Spleen (tissue), 11 donors: ENCODE measurements at regions not wholly inside any gene's neighbourhood (a gene's known extent, or its start where the extent isn't known, plus 50 kb on each side); places are given as distances from the start of the nearest gene placed in this dataset.
"Not testable (repeated sequence)": the region's sequence is repeated elsewhere in the genome, so short reads cannot be mapped to it uniquely, and the experiment has no call there.

ENCODE experiments used
- DNase-seq: peaks from one replicate; pipeline ENCODE4 v3.0.0-alpha.2; 2020
- H3K27ac ChIP-seq, 8 donors: fragments of 200-600 bp; sonication (generic) in 7 of 8; 1 replicate in 4 of 8; 2 replicates in 4 of 8; pipeline versions ENCODE4 v1.5.0 to v1.8.0; 2016 to 2021; ENCODE audit warnings: inconsistent platforms in 4 of 8, mild to moderate bottlenecking in 4 of 8, moderate library complexity in 1 of 8
- H3K27me3 ChIP-seq, 7 donors: fragments of 200-600 bp; sonication (generic) in 6 of 7; replicated peaks in 1 of 7; 1 replicate in 4 of 7; 2 replicates in 3 of 7; pipeline versions ENCODE4 v1.5.0 to v1.8.0; 2016 to 2021; ENCODE audit warnings: inconsistent platforms in 3 of 7, mild to moderate bottlenecking in 1 of 7
- H3K36me3 ChIP-seq, 6 donors: fragments of 200-600 bp; sonication (generic) in 5 of 6; 1 replicate in 4 of 6; 2 replicates in 2 of 6; pipeline versions ENCODE4 v1.5.0 to v1.8.0; 2016 to 2021; ENCODE audit warnings: inconsistent platforms in 2 of 6
- H3K4me1 ChIP-seq, 6 donors: fragments of 200-600 bp; sonication (generic) in 5 of 6; 1 replicate in 3 of 6; 2 replicates in 3 of 6; pipeline versions ENCODE4 v1.5.0 to v1.8.0; 2016 to 2021; ENCODE audit warnings: inconsistent platforms in 3 of 6
- H3K4me3 ChIP-seq, 8 donors: fragments of 200-600 bp; sonication (generic) in 7 of 8; 1 replicate in 4 of 8; 2 replicates in 4 of 8; pipeline versions ENCODE4 v1.5.0 to v1.8.0; 2016 to 2021; ENCODE audit warnings: inconsistent platforms in 4 of 8, mild to moderate bottlenecking in 4 of 8, moderate library complexity in 2 of 8
- H3K9me3 ChIP-seq, 8 donors: fragments of 200-600 bp; sonication (generic) in 7 of 8; 1 replicate in 4 of 8; 2 replicates in 4 of 8; pipeline versions ENCODE4 v1.5.0 to v1.8.0; 2016 to 2021; ENCODE audit warnings: inconsistent platforms in 4 of 8
- CTCF ChIP-seq, 11 experiments: fragments of 200-600 bp in 7 of 11; fragments of 450-650 bp in 4 of 11; sonication (generic) in 4 of 11; IDR thresholded peaks in 8 of 11; conservative IDR thresholded peaks in 3 of 11; 1 replicate in 7 of 11; 2 replicates in 4 of 11; pipeline versions ENCODE4 v1.4.0 to v1.8.0; 2016 to 2021; ENCODE audit warnings: antibody characterized with exemption in 11 of 11, inconsistent platforms in 4 of 11, mild to moderate bottlenecking in 1 of 11
- POLR2A ChIP-seq, 3 donors: fragments of 450-650 bp; IDR thresholded peaks; one replicate each; pipeline ENCODE4 v1.5.1; 2017; ENCODE audit warnings: antibody characterized with exemption in 3 of 3, mild to moderate bottlenecking in 1 of 3
- POLR2AphosphoS5 ChIP-seq, 3 donors: sonication (generic); formaldehyde crosslinking; IDR thresholded peaks; one replicate each; pipeline ENCODE4 v1.5.1; 2017; ENCODE audit warnings: antibody characterized with exemption in 3 of 3
- WGBS, 5 donors: extraction: QIAGEN DNeasy Blood & Tissue Kit in 3 of 5; methylation state at CpG; one replicate each; pipeline versions ENCODE4 v1.1.5 to v1.1.7; 2013 to 2018; 5-methylcytosine and 5-hydroxymethylcytosine counted together
- intact Hi-C: fragments of 100-400 bp; cut with DNase I; formaldehyde crosslinking; loops from one replicate; pipeline ENCODE4 v1.15.0; 2023; ENCODE audit warnings: low total_unique reads
- donor health status: healthy with polysubstance abuse.
- donor health status: DM: no; HTN: no; CAD: no; lungs with moderate emphysema.
- donor health status: DM: no; HTN: no; CAD: no.
- donor health status: Bipolar disorder and iron deficiency.
- donor health status: healthy.
- donor health status: DM: no; HTN: no; CAD: no.
- donor health status: DM: yes; HTN: yes; CAD: no.

GRCh38 chr6:121560476-121560875, 125.0 kb downstream of the GJA1 start:
- H3K4me1 ChIP-seq: no peaks in the 10 kb centered on the region
- intact Hi-C loops: no loop called here
- peaks cover 2 to 35% (median 22%) of the 10 kb centered on the region in 8 donors for H3K9me3 ChIP-seq
- H3K27ac ChIP-seq: no peak overlapping the region
- no peaks in the 10 kb centered on the region for H3K27me3 ChIP-seq
- TF ChIP-seq CTCF (IDR thresholded peaks at IDR 0.05 in 8 of 11, conservative IDR thresholded peaks at IDR 0.05 in 3 of 11): no peak
- no peak for TF ChIP-seq POLR2AphosphoS5 (IDR thresholded peaks at IDR 0.05)
- TF ChIP-seq POLR2A (IDR thresholded peaks at IDR 0.05): no peak
- H3K36me3 ChIP-seq: no peaks in the 10 kb centered on the region
- H3K4me3 ChIP-seq: no peak overlapping the region
- no peak for DNase-seq

GRCh38 chr6:121563286-121563685, 127.8 kb downstream of the GJA1 start:
- peaks cover 5 to 41% (median 27%) of the 10 kb centered on the region in 8 donors for H3K9me3 ChIP-seq
- 71 to 77% (median 72%) methylated on average over 1 of the region's 1 CpG for WGBS, 5 donors
- no peaks in the 10 kb centered on the region for H3K4me1 ChIP-seq
- intact Hi-C loops: no loop called here
- H3K4me3 ChIP-seq: no peak overlapping the region
- DNase-seq: no peak
- TF ChIP-seq POLR2AphosphoS5 (IDR thresholded peaks at IDR 0.05): no peak
- TF ChIP-seq POLR2A (IDR thresholded peaks at IDR 0.05): no peak
- no peak for TF ChIP-seq CTCF (IDR thresholded peaks at IDR 0.05 in 8 of 11, conservative IDR thresholded peaks at IDR 0.05 in 3 of 11)
- H3K27me3 ChIP-seq: no peaks in the 10 kb centered on the region
- H3K36me3 ChIP-seq: no peaks in the 10 kb centered on the region
- H3K27ac ChIP-seq: no peak overlapping the region

GRCh38 chr6:121564529-121564928, 129.1 kb downstream of the GJA1 start:
- H3K4me3 ChIP-seq, H3K27ac ChIP-seq, H3K4me1 ChIP-seq, H3K36me3 ChIP-seq, DNase-seq, H3K27me3 ChIP-seq, intact Hi-C loops: not testable (repeated sequence)
- WGBS, 5 donors: 83 to 95% (median 87%) methylated on average over 5 of the region's 5 CpGs
- H3K9me3 ChIP-seq: peaks cover 5 to 41% (median 27%) of the 10 kb centered on the region in 8 donors

GRCh38 chr6:121571455-121571854, 136.0 kb downstream of the GJA1 start:
- Histone ChIP-seq H3K9me3 (peaks cover 0 to 6% (median 0%) of the 10 kb centered on the region in 8 donors), H3K36me3 (no peaks in the 10 kb centered on the region), H3K4me1 (peaks cover 0 to 16% (median 12%) of the 10 kb centered on the region in 6 donors), H3K4me3 (no peak overlapping the region), H3K27ac (no peak overlapping the region), H3K27me3 (no peaks in the 10 kb centered on the region)
- 65 to 92% (median 77%) methylated on average over 1 of the region's 1 CpG for WGBS, 5 donors
- intact Hi-C loops: no loop called here
- TF ChIP-seq POLR2A (IDR thresholded peaks at IDR 0.05) (no peak), CTCF (IDR thresholded peaks at IDR 0.05 in 8 of 11, conservative IDR thresholded peaks at IDR 0.05 in 3 of 11) (no peak), POLR2AphosphoS5 (IDR thresholded peaks at IDR 0.05) (no peak)
- DNase-seq: no peak

GRCh38 chr6:121573481-121573880, 138.0 kb downstream of the GJA1 start:
- TF ChIP-seq POLR2AphosphoS5 (IDR thresholded peaks at IDR 0.05) (no peak), CTCF (IDR thresholded peaks at IDR 0.05 in 8 of 11, conservative IDR thresholded peaks at IDR 0.05 in 3 of 11) (no peak), POLR2A (IDR thresholded peaks at IDR 0.05) (no peak)
- Histone ChIP-seq H3K27me3 (no peaks in the 10 kb centered on the region), H3K4me1 (peaks cover 0 to 16% (median 12%) of the 10 kb centered on the region in 6 donors), H3K36me3 (no peaks in the 10 kb centered on the region), H3K4me3 (no peak overlapping the region), H3K27ac (peak overlapping the region in 1 of 8 donors; percentile 33), H3K9me3 (peaks cover 0 to 6% (median 0%) of the 10 kb centered on the region in 8 donors)
- intact Hi-C loops: no loop called here
- no peak for DNase-seq
